ENCODE measurements at regions not wholly inside any gene's neighbourhood (a gene's known extent, or its start where the extent isn't known, plus 50 kb on each side); places are given as distances from the start of the nearest gene placed in this dataset.

DNA sequence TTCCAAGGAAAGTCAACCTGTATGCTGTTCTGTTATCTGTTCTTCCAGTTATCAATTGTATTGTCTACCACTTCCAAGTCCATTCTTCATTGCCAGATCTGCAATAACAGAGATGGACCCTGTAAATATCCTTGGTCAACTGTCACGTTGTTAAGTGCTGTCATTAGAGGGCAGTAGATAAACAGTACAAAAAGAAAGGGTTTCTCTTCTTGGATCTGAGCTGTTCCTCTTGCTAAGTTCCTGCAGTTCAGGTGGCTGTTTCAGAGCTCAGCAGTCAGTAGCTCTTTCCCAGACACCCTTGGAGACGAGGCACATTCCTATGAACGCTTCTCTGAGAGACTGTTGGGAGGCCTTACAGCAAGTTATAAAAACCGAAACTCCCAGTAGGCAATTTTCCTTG is 957.1 kb upstream of the CHAC2 start:
- Histone ChIP-seq H3K9me2 (ENCODE audit: insufficient read depth) (no peaks in the 10 kb centered on the region), H4K20me1 (replicated peaks; ENCODE audit: insufficient read depth) (no peaks in the 10 kb centered on the region), H3K27me3 (ENCODE audit: insufficient read depth) (no peaks in the 10 kb centered on the region), H3K4me2 (no peak overlapping the region), H3F3A (replicated peaks; ENCODE audit: low read depth) (no peaks in the 10 kb centered on the region), H3K79me2 (replicated peaks; ENCODE audit: insufficient read depth) (no peaks in the 10 kb centered on the region), H3K36me3 (ENCODE audit: insufficient read depth) (no peaks in the 10 kb centered on the region), H3K4me1 (ENCODE audit: insufficient read depth) (no peaks in the 10 kb centered on the region), H2AFZ (no peak overlapping the region), H3K27ac (ENCODE audit: low read depth) (no peak overlapping the region), H3K4me3 (no peak overlapping the region)
- Mint-ChIP-seq H3K4me3 (no peak overlapping the region), H3K36me3 (ENCODE audit: low read depth) (no peaks in the 10 kb centered on the region), H3K4me1 (no peaks in the 10 kb centered on the region; the same call in 2 of the 3 replicates), H3K9me3 (no peaks in the 10 kb centered on the region), H3K27me3 (ENCODE audit: insufficient read depth, low read depth, poor library complexity) (no peaks in the 10 kb centered on the region), H3K27ac (no peak overlapping the region)
- peak; percentile 79 for ATAC-seq
- peak; percentile 55 for DNase-seq (ENCODE audit: low spot score)
- TF ChIP-seq ZNF114 (CRISPR knock-in tag; IDR thresholded peaks at IDR 0.05): no peak
- no peak for TF ChIP-seq POLR2AphosphoS5 (IDR thresholded peaks at IDR 0.05; ENCODE audit: low read depth)
- TF ChIP-seq, protein P1, sequence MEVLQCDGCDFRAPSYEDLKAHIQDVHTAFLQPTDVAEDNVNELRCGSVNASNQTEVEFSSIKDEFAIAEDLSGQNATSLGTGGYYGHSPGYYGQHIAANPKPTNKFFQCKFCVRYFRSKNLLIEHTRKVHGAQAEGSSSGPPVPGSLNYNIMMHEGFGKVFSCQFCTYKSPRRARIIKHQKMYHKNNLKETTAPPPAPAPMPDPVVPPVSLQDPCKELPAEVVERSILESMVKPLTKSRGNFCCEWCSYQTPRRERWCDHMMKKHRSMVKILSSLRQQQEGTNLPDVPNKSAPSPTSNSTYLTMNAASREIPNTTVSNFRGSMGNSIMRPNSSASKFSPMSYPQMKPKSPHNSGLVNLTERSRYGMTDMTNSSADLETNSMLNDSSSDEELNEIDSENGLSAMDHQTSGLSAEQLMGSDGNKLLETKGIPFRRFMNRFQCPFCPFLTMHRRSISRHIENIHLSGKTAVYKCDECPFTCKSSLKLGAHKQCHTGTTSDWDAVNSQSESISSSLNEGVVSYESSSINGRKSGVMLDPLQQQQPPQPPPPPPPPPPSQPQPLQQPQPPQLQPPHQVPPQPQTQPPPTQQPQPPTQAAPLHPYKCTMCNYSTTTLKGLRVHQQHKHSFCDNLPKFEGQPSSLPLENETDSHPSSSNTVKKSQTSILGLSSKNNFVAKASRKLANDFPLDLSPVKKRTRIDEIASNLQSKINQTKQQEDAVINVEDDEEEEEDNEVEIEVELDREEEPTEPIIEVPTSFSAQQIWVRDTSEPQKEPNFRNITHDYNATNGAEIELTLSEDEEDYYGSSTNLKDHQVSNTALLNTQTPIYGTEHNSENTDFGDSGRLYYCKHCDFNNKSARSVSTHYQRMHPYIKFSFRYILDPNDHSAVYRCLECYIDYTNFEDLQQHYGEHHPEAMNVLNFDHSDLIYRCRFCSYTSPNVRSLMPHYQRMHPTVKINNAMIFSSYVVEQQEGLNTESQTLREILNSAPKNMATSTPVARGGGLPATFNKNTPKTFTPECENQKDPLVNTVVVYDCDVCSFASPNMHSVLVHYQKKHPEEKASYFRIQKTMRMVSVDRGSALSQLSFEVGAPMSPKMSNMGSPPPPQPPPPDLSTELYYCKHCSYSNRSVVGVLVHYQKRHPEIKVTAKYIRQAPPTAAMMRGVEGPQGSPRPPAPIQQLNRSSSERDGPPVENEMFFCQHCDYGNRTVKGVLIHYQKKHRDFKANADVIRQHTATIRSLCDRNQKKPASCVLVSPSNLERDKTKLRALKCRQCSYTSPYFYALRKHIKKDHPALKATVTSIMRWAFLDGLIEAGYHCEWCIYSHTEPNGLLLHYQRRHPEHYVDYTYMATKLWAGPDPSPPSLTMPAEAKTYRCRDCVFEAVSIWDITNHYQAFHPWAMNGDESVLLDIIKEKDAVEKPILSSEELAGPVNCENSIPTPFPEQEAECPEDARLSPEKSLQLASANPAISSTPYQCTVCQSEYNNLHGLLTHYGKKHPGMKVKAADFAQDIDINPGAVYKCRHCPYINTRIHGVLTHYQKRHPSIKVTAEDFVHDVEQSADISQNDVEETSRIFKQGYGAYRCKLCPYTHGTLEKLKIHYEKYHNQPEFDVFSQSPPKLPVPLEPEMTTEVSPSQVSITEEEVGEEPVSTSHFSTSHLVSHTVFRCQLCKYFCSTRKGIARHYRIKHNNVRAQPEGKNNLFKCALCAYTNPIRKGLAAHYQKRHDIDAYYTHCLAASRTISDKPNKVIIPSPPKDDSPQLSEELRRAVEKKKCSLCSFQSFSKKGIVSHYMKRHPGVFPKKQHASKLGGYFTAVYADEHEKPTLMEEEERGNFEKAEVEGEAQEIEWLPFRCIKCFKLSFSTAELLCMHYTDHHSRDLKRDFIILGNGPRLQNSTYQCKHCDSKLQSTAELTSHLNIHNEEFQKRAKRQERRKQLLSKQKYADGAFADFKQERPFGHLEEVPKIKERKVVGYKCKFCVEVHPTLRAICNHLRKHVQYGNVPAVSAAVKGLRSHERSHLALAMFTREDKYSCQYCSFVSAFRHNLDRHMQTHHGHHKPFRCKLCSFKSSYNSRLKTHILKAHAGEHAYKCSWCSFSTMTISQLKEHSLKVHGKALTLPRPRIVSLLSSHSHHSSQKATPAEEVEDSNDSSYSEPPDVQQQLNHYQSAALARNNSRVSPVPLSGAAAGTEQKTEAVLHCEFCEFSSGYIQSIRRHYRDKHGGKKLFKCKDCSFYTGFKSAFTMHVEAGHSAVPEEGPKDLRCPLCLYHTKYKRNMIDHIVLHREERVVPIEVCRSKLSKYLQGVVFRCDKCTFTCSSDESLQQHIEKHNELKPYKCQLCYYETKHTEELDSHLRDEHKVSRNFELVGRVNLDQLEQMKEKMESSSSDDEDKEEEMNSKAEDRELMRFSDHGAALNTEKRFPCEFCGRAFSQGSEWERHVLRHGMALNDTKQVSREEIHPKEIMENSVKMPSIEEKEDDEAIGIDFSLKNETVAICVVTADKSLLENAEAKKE (CRISPR knock-in tag; IDR thresholded peaks at IDR 0.05): no peak
- TF ChIP-seq STAT1 (IDR thresholded peaks at IDR 0.05; ENCODE audit: unreplicated experiment): no peak
- no peak for TF ChIP-seq EZH2phosphoT487 (IDR thresholded peaks at IDR 0.05; ENCODE audit: unreplicated experiment)
- TF ChIP-seq, protein P2, sequence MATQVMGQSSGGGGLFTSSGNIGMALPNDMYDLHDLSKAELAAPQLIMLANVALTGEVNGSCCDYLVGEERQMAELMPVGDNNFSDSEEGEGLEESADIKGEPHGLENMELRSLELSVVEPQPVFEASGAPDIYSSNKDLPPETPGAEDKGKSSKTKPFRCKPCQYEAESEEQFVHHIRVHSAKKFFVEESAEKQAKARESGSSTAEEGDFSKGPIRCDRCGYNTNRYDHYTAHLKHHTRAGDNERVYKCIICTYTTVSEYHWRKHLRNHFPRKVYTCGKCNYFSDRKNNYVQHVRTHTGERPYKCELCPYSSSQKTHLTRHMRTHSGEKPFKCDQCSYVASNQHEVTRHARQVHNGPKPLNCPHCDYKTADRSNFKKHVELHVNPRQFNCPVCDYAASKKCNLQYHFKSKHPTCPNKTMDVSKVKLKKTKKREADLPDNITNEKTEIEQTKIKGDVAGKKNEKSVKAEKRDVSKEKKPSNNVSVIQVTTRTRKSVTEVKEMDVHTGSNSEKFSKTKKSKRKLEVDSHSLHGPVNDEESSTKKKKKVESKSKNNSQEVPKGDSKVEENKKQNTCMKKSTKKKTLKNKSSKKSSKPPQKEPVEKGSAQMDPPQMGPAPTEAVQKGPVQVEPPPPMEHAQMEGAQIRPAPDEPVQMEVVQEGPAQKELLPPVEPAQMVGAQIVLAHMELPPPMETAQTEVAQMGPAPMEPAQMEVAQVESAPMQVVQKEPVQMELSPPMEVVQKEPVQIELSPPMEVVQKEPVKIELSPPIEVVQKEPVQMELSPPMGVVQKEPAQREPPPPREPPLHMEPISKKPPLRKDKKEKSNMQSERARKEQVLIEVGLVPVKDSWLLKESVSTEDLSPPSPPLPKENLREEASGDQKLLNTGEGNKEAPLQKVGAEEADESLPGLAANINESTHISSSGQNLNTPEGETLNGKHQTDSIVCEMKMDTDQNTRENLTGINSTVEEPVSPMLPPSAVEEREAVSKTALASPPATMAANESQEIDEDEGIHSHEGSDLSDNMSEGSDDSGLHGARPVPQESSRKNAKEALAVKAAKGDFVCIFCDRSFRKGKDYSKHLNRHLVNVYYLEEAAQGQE (IDR thresholded peaks at IDR 0.05; ENCODE audit: unreplicated experiment): no peak
- TF ChIP-seq, protein P3, sequence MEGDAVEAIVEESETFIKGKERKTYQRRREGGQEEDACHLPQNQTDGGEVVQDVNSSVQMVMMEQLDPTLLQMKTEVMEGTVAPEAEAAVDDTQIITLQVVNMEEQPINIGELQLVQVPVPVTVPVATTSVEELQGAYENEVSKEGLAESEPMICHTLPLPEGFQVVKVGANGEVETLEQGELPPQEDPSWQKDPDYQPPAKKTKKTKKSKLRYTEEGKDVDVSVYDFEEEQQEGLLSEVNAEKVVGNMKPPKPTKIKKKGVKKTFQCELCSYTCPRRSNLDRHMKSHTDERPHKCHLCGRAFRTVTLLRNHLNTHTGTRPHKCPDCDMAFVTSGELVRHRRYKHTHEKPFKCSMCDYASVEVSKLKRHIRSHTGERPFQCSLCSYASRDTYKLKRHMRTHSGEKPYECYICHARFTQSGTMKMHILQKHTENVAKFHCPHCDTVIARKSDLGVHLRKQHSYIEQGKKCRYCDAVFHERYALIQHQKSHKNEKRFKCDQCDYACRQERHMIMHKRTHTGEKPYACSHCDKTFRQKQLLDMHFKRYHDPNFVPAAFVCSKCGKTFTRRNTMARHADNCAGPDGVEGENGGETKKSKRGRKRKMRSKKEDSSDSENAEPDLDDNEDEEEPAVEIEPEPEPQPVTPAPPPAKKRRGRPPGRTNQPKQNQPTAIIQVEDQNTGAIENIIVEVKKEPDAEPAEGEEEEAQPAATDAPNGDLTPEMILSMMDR (conservative IDR thresholded peaks at IDR 0.05; ENCODE audit: low read depth in 2 of 2): peak; percentile 41 to 68; a peak in 3 of 4 replicates
- no peak for TF ChIP-seq JUNB (IDR thresholded peaks at IDR 0.05; ENCODE audit: unreplicated experiment)

All from GM23338 (cell line).